Endodermal cell (in vitro differentiated cells): ENCODE measurements at regions not wholly inside any gene's neighbourhood (a gene's known extent, or its start where the extent isn't known, plus 50 kb on each side); places are given as distances from the start of the nearest gene placed in this dataset.

Source experiments
- DNase-seq: peaks from one replicate; pipeline ENCODE4 v3.0.0-alpha.2; 2017
- H3K27ac ChIP-seq: 2 replicates; pipeline ENCODE4 v1.5.1; 2013; ENCODE audit warnings: mild to moderate bottlenecking, low read depth, low read length, moderate library complexity
- H3K27me3 ChIP-seq: 2 replicates; pipeline ENCODE4 v1.6.1; 2013; ENCODE audit warnings: mild to moderate bottlenecking, low read length, moderate library complexity; ENCODE audit not compliant: insufficient read depth, control insufficient read depth, poor library complexity, severe bottlenecking
- H3K36me3 ChIP-seq: 2 replicates; pipeline ENCODE4 v1.7.0; 2013; ENCODE audit warnings: mild to moderate bottlenecking, low read length, moderate library complexity; ENCODE audit not compliant: control insufficient read depth, insufficient read depth
- H3K4me1 ChIP-seq: one replicate; pipeline ENCODE4 v1.7.0; 2013; ENCODE audit warnings: low read length; ENCODE audit not compliant: control insufficient read depth, insufficient read depth
- H3K4me3 ChIP-seq: 2 replicates; pipeline ENCODE4 v1.5.1; 2013; ENCODE audit warnings: mild to moderate bottlenecking, low read length, moderate library complexity
- H3K9ac ChIP-seq: 2 replicates; pipeline ENCODE4 v1.6.1; 2013; ENCODE audit warnings: mild to moderate bottlenecking, low read length, moderate library complexity; ENCODE audit not compliant: poor library complexity, severe bottlenecking; ENCODE audit errors: extremely low read depth
- H3K9me3 ChIP-seq: 2 replicates; pipeline ENCODE4 v1.6.1; 2013; ENCODE audit warnings: mild to moderate bottlenecking, low read length, moderate library complexity; ENCODE audit not compliant: control insufficient read depth
- H3K27ac Mint-ChIP-seq: 2 replicates; pipeline ENCODE4 v1.8.0; 2020; ENCODE audit warnings: mixed read lengths
- H3K27me3 Mint-ChIP-seq: 2 replicates; pipeline ENCODE4 v1.8.0; 2021; ENCODE audit warnings: mild to moderate bottlenecking, mixed read lengths; ENCODE audit not compliant: insufficient read depth
- H3K36me3 Mint-ChIP-seq: 2 replicates; pipeline ENCODE4 v1.8.0; 2020; ENCODE audit warnings: low read depth, mixed read lengths
- H3K4me1 Mint-ChIP-seq: 2 replicates; pipeline ENCODE4 v1.8.0; 2020; ENCODE audit warnings: mixed read lengths
- H3K4me3 Mint-ChIP-seq: 2 replicates; pipeline ENCODE4 v1.8.0; 2020; ENCODE audit warnings: mild to moderate bottlenecking, moderate library complexity, mixed read lengths
- H3K9me3 Mint-ChIP-seq: 2 replicates; pipeline ENCODE4 v1.8.0; 2020; ENCODE audit warnings: mild to moderate bottlenecking, mixed read lengths
- WGBS, 2 experiments: methylation state at CpG; one replicate each; pipeline versions ENCODE4 v1.1.5 to v1.1.7; 2013; ENCODE audit warnings: missing lambda C conversion rate in 2 of 2, mixed read lengths in 1 of 2; ENCODE audit not compliant: insufficient coverage in 1 of 2, insufficient read length in 1 of 2; 5-methylcytosine and 5-hydroxymethylcytosine counted together
- TF ChIP-seq, protein P1 (sequence below): fragments of 200-600 bp; sonication (generic); conservative IDR thresholded peaks from 2 replicates; pipeline ENCODE4 v1.5.0; 2021; ENCODE audit warnings: antibody characterized with exemption, mild to moderate bottlenecking

DNA sequence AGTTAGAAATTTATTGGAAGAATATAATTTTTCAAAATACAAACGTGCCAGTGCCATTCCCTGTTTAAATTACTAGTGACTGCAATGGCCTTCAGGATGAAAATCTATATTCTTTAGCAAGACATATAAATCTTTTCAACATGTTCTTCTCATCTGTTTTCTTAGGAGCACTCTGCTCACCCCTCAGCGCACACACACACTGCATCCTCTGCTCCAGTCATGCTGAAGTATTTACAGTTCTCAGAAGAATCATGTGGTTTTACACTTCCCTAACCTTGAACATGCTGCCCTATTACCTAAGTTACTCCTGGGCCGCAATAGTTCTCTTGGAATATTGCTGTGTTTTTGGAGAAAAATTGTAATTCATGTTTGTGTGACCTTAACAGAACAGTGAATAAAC, 820.6 kb downstream of the CDH8 start:
- Mint-ChIP-seq H3K27ac (no peak overlapping the region), H3K4me3 (no peak overlapping the region), H3K36me3 (no peaks in the 10 kb centered on the region), H3K9me3 (no peaks in the 10 kb centered on the region), H3K4me1 (no peaks in the 10 kb centered on the region), H3K27me3 (no peaks in the 10 kb centered on the region)
- no peaks in the 10 kb centered on the region for H3K4me1 ChIP-seq
- DNase-seq: no peak
- H3K4me3 ChIP-seq: no peak overlapping the region
- H3K27me3 ChIP-seq: no peaks in the 10 kb centered on the region
- TF ChIP-seq, protein P1, sequence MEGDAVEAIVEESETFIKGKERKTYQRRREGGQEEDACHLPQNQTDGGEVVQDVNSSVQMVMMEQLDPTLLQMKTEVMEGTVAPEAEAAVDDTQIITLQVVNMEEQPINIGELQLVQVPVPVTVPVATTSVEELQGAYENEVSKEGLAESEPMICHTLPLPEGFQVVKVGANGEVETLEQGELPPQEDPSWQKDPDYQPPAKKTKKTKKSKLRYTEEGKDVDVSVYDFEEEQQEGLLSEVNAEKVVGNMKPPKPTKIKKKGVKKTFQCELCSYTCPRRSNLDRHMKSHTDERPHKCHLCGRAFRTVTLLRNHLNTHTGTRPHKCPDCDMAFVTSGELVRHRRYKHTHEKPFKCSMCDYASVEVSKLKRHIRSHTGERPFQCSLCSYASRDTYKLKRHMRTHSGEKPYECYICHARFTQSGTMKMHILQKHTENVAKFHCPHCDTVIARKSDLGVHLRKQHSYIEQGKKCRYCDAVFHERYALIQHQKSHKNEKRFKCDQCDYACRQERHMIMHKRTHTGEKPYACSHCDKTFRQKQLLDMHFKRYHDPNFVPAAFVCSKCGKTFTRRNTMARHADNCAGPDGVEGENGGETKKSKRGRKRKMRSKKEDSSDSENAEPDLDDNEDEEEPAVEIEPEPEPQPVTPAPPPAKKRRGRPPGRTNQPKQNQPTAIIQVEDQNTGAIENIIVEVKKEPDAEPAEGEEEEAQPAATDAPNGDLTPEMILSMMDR: no peak
- no peaks in the 10 kb centered on the region for H3K36me3 ChIP-seq
- 85 to 100% methylated on average over 2 of the region's 3 CpGs for WGBS, 2 experiments
- H3K9me3 ChIP-seq: no peaks in the 10 kb centered on the region
- H3K9ac ChIP-seq: no peak overlapping the region
- no peak overlapping the region for H3K27ac ChIP-seq

DNA sequence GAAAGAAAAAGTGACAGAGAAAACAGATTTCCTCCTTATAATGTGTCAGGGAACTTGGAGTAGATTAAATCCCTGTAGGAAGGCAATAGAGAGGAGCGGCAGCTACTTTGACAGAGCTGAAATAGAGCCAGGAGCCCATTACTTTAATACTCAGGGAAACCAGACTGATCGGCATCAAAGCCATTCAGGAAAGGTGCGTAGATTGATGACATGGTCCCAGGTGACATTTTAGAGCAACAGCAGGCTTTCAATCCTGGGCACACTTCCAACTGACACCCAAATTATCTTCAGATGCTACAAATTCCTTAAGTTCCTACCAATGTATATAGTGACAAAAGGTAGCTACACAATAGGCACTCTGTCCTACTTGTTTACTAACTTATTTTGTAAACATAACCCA, 821.5 kb downstream of the CDH8 start:
- Histone ChIP-seq H3K4me1 (no peaks in the 10 kb centered on the region), H3K4me3 (no peak overlapping the region), H3K9me3 (no peaks in the 10 kb centered on the region), H3K27me3 (no peaks in the 10 kb centered on the region), H3K9ac (no peak overlapping the region), H3K27ac (no peak overlapping the region), H3K36me3 (no peaks in the 10 kb centered on the region)
- Mint-ChIP-seq H3K36me3 (no peaks in the 10 kb centered on the region), H3K27me3 (no peaks in the 10 kb centered on the region), H3K4me1 (no peaks in the 10 kb centered on the region), H3K27ac (no peak overlapping the region), H3K9me3 (no peaks in the 10 kb centered on the region), H3K4me3 (no peak overlapping the region)
- DNase-seq: no peak
- TF ChIP-seq, protein P1: no peak
- WGBS, 2 experiments: 96 to 100% methylated on average over 3 of the region's 3 CpGs

- TF ChIP-seq, protein P1: no peak
- Mint-ChIP-seq H3K9me3 (no peaks in the 10 kb centered on the region), H3K4me3 (no peak overlapping the region), H3K4me1 (no peaks in the 10 kb centered on the region), H3K27me3 (no peaks in the 10 kb centered on the region), H3K27ac (no peak overlapping the region), H3K36me3 (no peaks in the 10 kb centered on the region)
- no peak overlapping the region for H3K27ac ChIP-seq
- H3K4me1 ChIP-seq: no peaks in the 10 kb centered on the region
- no peak overlapping the region for H3K9ac ChIP-seq
- H3K27me3 ChIP-seq: no peaks in the 10 kb centered on the region
- no peak overlapping the region for H3K4me3 ChIP-seq
- H3K9me3 ChIP-seq: no peaks in the 10 kb centered on the region
- H3K36me3 ChIP-seq: no peaks in the 10 kb centered on the region
- DNase-seq: no peak
Observed at GRCh38 chr16:61210076-61210475, 826.2 kb downstream of the CDH8 start.
